HepG2 (cell line): ENCODE measurements at regions not wholly inside any gene's neighbourhood (a gene's known extent, or its start where the extent isn't known, plus 50 kb on each side); places are given as distances from the start of the nearest gene placed in this dataset.

Source experiments
- CCAR2 ChIP-seq: fragments of 200-400 bp; formaldehyde crosslinking; optimal IDR thresholded peaks from 2 replicates; pipeline ENCODE3; 2018; ENCODE audit warnings: low read depth, mild to moderate bottlenecking, low read length, moderate library complexity
- FOXJ3 ChIP-seq: sonication (generic); formaldehyde crosslinking; IDR thresholded peaks from 2 replicates; pipeline ENCODE4 v1.4.0; 2020; ENCODE audit warnings: missing genetic modification reagents, mild to moderate bottlenecking, borderline replicate concordance
- HDAC6 ChIP-seq: fragments of 200-600 bp; sonication (generic); IDR thresholded peaks from 2 replicates; pipeline ENCODE4 v1.7.0; 2017; ENCODE audit warnings: mild to moderate bottlenecking, antibody characterized with exemption, low read length, low read depth
- IRX3 ChIP-seq: sonication (generic); formaldehyde crosslinking; IDR thresholded peaks from 2 replicates; pipeline ENCODE4 v1.8.1; 2023; ENCODE audit warnings: mild to moderate bottlenecking, low read depth, missing genetic modification reagents, borderline replicate concordance
- MBNL3 ChIP-seq: fragments of 250-450 bp; sonication (Bioruptor Pico); conservative IDR thresholded peaks from 2 replicates; pipeline ENCODE4 v1.8.0; 2022; ENCODE audit warnings: mild to moderate bottlenecking, inconsistent platforms
- MLLT10 ChIP-seq: sonication (generic); formaldehyde crosslinking; IDR thresholded peaks from 2 replicates; pipeline ENCODE4 v1.4.0; 2020; ENCODE audit warnings: missing genetic modification reagents
- NR1H2 ChIP-seq: sonication (generic); formaldehyde crosslinking; IDR thresholded peaks from 2 replicates; pipeline ENCODE4 v1.8.1; 2022; ENCODE audit warnings: low read depth, missing genetic modification reagents, borderline replicate concordance
- PCBP2 ChIP-seq: fragments of 200-400 bp; formaldehyde crosslinking; optimal IDR thresholded peaks from 2 replicates; pipeline ENCODE3; 2018; ENCODE audit warnings: low read length, low read depth; ENCODE audit not compliant: poor library complexity, severe bottlenecking
- POLR2A ChIP-seq, 2 experiments: IDR thresholded peaks; 2 replicates each; pipeline ENCODE4 v1.6.1; 2011; ENCODE audit warnings: low read depth in 2 of 2, low read length in 2 of 2, mild to moderate bottlenecking in 1 of 2, moderate library complexity in 1 of 2; ENCODE audit not compliant: insufficient read depth in 1 of 2
- SMAD9 ChIP-seq: sonication (generic); formaldehyde crosslinking; IDR thresholded peaks from 2 replicates; pipeline ENCODE4 v1.5.1; 2020; ENCODE audit warnings: mild to moderate bottlenecking, missing genetic modification reagents
- ZZZ3 ChIP-seq: sonication (generic); formaldehyde crosslinking; IDR thresholded peaks from 2 replicates; pipeline ENCODE4 v1.4.0; 2020; ENCODE audit warnings: missing genetic modification reagents, mild to moderate bottlenecking, borderline replicate concordance
- TF ChIP-seq, protein P1 (sequence below): sonication (generic); formaldehyde crosslinking; IDR thresholded peaks from 2 replicates; pipeline ENCODE4 v1.5.0; 2020; ENCODE audit warnings: mild to moderate bottlenecking, missing genetic modification reagents, moderate library complexity
- TF ChIP-seq, protein P2 (sequence below): IDR thresholded peaks from 2 replicates; pipeline ENCODE4 v1.6.1; 2016; ENCODE audit warnings: low read depth, control low read depth

DNA sequence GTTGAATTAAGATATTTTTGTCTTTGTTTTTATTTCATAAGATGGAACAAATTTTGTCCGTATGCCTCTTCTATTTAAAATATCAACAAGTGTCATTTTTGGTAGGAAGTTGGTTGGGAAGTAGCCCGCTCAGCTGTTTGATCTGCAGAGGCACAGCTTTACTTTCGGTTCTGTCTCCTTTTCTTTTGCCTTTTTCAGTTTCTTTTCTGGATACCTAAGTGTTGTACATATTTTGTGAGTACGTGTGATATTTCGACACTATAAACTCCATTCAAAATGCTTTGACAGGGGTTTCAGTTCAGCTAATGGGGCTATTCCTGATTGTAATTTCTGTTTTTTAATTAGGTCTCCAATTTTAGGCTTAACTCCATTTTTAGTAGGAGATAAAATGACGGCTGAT lies 1785.0 kb upstream of the LRRTM1 start:
- TF ChIP-seq FOXJ3 (no peak), POLR2A (IDR thresholded peaks at IDR 0.05; ENCODE audit: insufficient read depth in 1 of 2, low read depth in 2 of 2, low read length in 2 of 2) (no peak), SMAD9 (no peak), CCAR2 (no peak), IRX3 (no peak), MLLT10 (CRISPR knock-in tag) (no peak), MBNL3 (CRISPR knock-in tag) (no peak), PCBP2 (no peak), ZZZ3 (CRISPR knock-in tag) (no peak), NR1H2 (CRISPR knock-in tag) (no peak), HDAC6 (no peak)
- TF ChIP-seq, protein P1, sequence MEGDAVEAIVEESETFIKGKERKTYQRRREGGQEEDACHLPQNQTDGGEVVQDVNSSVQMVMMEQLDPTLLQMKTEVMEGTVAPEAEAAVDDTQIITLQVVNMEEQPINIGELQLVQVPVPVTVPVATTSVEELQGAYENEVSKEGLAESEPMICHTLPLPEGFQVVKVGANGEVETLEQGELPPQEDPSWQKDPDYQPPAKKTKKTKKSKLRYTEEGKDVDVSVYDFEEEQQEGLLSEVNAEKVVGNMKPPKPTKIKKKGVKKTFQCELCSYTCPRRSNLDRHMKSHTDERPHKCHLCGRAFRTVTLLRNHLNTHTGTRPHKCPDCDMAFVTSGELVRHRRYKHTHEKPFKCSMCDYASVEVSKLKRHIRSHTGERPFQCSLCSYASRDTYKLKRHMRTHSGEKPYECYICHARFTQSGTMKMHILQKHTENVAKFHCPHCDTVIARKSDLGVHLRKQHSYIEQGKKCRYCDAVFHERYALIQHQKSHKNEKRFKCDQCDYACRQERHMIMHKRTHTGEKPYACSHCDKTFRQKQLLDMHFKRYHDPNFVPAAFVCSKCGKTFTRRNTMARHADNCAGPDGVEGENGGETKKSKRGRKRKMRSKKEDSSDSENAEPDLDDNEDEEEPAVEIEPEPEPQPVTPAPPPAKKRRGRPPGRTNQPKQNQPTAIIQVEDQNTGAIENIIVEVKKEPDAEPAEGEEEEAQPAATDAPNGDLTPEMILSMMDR (CRISPR knock-in tag), result no peak
- TF ChIP-seq, protein P2, sequence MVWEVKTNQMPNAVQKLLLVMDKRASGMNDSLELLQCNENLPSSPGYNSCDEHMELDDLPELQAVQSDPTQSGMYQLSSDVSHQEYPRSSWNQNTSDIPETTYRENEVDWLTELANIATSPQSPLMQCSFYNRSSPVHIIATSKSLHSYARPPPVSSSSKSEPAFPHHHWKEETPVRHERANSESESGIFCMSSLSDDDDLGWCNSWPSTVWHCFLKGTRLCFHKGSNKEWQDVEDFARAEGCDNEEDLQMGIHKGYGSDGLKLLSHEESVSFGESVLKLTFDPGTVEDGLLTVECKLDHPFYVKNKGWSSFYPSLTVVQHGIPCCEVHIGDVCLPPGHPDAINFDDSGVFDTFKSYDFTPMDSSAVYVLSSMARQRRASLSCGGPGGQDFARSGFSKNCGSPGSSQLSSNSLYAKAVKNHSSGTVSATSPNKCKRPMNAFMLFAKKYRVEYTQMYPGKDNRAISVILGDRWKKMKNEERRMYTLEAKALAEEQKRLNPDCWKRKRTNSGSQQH (CRISPR knock-in tag), result no peak
